ENCODE measurements at regions not wholly inside any gene's neighbourhood (a gene's known extent, or its start where the extent isn't known, plus 50 kb on each side); places are given as distances from the start of the nearest gene placed in this dataset.

DNA sequence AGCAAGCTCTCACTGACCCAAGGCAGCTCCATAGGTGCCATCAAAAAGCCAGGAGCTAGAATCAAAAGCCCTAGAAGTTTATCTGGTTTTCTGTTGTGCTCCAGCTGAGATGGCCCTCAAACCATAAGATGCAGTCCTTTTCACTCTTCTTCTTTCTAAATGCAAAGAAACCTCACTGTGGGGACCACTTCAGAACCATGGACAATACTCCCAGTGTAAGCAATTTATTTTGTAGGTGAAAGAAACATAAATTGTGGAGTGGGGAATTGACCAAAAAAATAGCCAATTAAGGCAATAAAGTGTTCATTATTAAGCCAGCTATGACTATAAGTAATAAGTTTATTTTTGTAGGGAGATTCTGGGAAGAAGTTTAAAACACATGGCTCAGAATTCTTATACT is 1399.9 kb downstream of the PLA2G4A start:
- no peak for TF ChIP-seq CTCF (IDR thresholded peaks at IDR 0.05; ENCODE audit: low read length)
- no peak for TF ChIP-seq EZH2phosphoT487 (IDR thresholded peaks at IDR 0.05; ENCODE audit: low read length)
- TF ChIP-seq EZH2 (optimal IDR thresholded peaks at IDR 0.05; ENCODE audit: low read depth, low read length): no peak

Data from MM.1S (cell line).